C4-2B (cell line): ENCODE measurements at regions not wholly inside any gene's neighbourhood (a gene's known extent, or its start where the extent isn't known, plus 50 kb on each side); places are given as distances from the start of the nearest gene placed in this dataset.

Experiments
- CTCF ChIP-seq: fragments of 450-650 bp; conservative IDR thresholded peaks from 2 replicates; pipeline ENCODE4 v1.5.1; 2017; ENCODE audit warnings: mild to moderate bottlenecking
- ZFX ChIP-seq: fragments of 450-650 bp; IDR thresholded peaks from 2 replicates; pipeline ENCODE4 v1.6.1; 2017

- peak; percentile 83 for TF ChIP-seq CTCF
- TF ChIP-seq ZFX = no peak
Observed at GRCh38 chr10:81179805-81180452, 642.2 kb downstream of the SH2D4B start.
